ENCODE measurements at regions not wholly inside any gene's neighbourhood (a gene's known extent, or its start where the extent isn't known, plus 50 kb on each side); places are given as distances from the start of the nearest gene placed in this dataset.

DNA sequence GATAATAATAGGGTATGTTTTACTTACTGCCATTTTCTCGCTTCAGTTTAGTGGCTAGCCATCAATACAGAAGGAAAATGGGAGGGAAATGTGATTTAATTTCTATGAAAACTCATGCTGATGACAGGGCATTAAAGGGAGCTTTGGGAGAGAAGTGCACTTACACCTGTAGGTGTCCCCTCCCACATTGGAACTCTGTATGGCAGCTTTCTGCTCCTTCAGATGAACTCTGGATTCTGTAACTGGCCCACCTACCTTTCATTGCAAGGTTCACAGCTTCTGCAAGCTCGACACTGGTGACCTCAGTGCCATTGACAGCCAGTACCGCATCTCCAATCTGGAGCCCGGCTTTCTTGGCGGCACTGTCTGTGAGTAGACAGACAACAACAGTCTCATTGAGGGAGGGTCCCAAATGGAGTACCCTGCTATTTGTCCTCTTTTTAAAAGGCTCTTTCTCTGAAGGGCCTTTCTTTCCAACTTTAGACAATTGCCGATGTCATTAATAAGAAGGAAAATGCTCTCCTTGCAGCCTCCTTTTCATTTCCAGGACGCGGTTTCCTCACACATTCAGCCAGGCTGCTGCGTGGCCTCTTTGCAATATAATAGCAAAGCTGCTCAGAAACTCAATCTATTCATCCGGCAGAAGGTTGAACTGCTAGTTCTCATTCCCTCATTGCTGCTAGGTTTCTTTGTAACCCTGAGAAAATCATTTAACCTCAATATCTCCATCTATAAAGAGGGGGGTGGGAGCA lies 63.6 kb downstream of the NUDT12 start:
- no peak for DNase-seq (ENCODE audit: low read depth in 2 of 2)
- TF ChIP-seq, protein P1, sequence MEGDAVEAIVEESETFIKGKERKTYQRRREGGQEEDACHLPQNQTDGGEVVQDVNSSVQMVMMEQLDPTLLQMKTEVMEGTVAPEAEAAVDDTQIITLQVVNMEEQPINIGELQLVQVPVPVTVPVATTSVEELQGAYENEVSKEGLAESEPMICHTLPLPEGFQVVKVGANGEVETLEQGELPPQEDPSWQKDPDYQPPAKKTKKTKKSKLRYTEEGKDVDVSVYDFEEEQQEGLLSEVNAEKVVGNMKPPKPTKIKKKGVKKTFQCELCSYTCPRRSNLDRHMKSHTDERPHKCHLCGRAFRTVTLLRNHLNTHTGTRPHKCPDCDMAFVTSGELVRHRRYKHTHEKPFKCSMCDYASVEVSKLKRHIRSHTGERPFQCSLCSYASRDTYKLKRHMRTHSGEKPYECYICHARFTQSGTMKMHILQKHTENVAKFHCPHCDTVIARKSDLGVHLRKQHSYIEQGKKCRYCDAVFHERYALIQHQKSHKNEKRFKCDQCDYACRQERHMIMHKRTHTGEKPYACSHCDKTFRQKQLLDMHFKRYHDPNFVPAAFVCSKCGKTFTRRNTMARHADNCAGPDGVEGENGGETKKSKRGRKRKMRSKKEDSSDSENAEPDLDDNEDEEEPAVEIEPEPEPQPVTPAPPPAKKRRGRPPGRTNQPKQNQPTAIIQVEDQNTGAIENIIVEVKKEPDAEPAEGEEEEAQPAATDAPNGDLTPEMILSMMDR (IDR thresholded peaks at IDR 0.05; ENCODE audit: low read depth, low read length) = no peak
- no peak overlapping the region for H3K4me3 ChIP-seq (replicated peaks in 1 of 2; ENCODE audit: low read depth in 2 of 2, low read length in 2 of 2)

DNA sequence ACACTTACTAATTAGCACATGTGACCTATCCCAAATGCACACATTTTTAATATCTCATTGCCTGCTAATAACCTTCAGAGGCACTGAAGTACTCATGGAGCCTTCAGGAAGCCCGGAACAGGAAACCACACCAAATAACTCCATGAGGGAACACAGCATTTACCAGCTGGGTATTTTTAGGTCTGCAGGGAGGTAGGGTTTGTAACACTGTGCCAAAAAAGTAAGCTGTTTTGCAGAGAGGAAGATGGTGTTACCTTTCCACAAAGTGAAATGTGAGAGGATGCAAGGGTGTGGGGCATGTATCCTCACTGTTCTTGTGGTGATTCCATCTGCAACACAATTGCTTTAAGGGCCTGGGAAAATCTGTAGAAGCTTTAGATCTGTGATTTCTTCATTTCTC lies 64.4 kb downstream of the NUDT12 start:
- DNase-seq (ENCODE audit: low read depth in 2 of 2) = no peak
- TF ChIP-seq, protein P1 (IDR thresholded peaks at IDR 0.05; ENCODE audit: low read depth, low read length) = no peak
- H3K4me3 ChIP-seq (replicated peaks in 1 of 2; ENCODE audit: low read depth in 2 of 2, low read length in 2 of 2) = no peak overlapping the region

DNA sequence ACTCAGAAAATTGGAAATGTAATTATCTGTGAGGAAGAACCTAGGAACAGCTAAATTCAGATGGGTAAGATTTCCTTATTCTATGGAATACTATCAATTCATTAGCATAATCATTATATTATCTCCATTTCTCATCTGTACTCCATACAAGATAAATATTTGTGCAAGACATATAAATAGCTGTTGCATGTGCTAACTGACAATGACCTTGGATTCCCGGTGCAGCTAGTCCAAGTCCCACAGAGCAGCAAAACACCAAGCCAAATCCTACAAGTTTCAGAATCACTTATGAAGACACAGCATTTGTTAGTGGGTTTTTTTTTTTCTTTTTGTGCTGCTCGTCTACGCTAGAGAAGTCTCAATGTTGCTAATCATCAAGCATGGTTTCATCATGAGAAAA lies 64.8 kb downstream of the NUDT12 start:
- H3K4me3 ChIP-seq (replicated peaks in 1 of 2; ENCODE audit: low read depth in 2 of 2, low read length in 2 of 2) = no peak overlapping the region
- DNase-seq (ENCODE audit: low read depth in 2 of 2) = no peak
- TF ChIP-seq, protein P1 (IDR thresholded peaks at IDR 0.05; ENCODE audit: low read depth, low read length) = no peak

DNA sequence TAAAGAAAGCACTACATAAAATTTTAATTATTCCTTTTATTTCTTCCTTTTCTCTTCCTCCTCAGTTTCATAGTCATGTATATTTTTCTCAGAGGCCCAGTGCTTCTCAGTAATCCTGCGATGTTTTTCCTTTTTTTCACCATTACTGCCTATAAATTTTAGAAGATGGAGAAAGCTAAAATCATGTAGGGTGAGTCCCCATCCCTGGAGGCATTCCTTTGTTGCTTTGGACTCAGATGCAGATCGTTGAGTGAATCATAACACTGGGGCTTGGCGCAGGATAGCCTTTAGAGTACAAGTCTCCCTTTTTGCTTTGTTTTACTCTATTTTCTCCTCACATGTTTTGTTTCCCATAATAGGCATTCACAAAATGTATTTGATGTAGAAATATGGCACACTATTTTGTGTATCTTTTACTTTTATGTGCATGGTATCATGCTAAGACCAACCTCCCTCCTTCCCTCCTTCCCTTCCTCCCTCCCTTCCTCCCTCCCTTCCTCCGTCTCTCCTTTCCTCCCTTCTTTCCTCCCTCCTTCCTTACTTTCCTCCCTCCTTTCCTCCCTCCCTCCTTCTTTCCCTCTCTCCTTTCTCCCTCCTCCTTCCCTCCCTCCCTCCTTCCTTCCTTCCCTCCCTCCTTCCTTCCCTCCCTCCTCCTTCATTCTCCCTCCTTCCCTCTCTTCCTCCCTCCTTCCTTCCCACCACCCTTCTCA lies 72.4 kb downstream of the NUDT12 start:
- H3K4me3 ChIP-seq (replicated peaks in 1 of 2; ENCODE audit: low read depth in 2 of 2, low read length in 2 of 2) = no peak overlapping the region
- TF ChIP-seq, protein P1 (IDR thresholded peaks at IDR 0.05; ENCODE audit: low read depth, low read length) = no peak
- no peak for DNase-seq (ENCODE audit: low read depth in 2 of 2)

DNA sequence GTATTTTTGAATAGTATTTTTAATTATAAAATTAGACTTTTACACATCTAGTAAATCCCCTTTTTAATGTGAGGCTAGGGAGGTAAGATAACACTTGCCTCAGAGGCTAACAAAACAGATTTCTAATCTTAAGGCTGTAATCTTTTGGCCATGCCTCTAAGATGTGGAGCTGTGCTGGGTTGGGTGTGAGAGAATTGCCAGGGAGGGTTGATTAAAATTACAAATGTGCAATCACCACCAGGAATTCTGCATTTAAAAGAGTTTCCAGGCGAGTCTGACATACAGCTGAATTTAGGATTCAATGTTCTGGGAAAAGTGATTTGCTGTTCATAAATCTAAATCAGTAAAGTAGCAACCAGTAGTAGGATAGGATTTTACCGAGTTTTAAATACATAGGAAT lies 73.3 kb downstream of the NUDT12 start:
- TF ChIP-seq, protein P1 (IDR thresholded peaks at IDR 0.05; ENCODE audit: low read depth, low read length) = no peak
- no peak for DNase-seq (ENCODE audit: low read depth in 2 of 2)
- H3K4me3 ChIP-seq (replicated peaks in 1 of 2; ENCODE audit: low read depth in 2 of 2, low read length in 2 of 2) = no peak overlapping the region

DNA sequence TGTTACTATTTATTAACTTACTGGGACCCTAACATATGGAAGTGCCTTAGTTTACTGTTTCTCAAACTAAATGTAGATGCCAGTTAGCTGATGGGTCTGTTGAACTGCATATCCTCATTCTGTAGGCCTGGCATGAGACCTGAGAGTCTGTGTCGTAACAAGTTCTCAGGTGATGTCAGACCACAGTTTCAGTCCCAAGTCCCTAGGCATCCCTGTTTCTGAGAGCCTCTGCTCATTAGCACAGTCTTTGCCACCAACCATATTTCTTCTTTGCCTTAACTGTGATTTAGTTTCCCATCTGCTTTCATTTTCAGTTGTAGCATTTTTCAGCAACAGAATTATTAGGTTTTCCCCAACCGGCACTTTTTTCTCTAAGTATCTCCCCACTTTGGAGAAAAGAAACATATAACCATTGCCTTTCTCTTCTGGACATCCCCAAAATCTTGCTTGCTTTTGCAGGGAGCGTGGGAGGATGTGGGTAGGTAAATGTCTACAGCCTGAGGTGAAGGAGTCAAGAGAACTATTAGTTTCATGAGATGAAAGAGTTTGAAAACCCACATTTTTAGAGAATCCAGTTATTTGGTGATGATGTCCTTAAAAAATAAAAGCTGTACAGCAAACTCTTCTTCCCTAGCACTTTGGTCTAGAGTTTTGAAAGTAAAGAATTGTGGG lies 74.6 kb downstream of the NUDT12 start:
- no peak for DNase-seq (ENCODE audit: low read depth in 2 of 2)
- TF ChIP-seq, protein P1 (IDR thresholded peaks at IDR 0.05; ENCODE audit: low read depth, low read length) = no peak
- H3K4me3 ChIP-seq (replicated peaks in 1 of 2; ENCODE audit: low read depth in 2 of 2, low read length in 2 of 2) = no peak overlapping the region

Measured in cardiac fibroblast (primary cell).